IPS DF 6.9 (cell line): ENCODE measurements at regions not wholly inside any gene's neighbourhood (a gene's known extent, or its start where the extent isn't known, plus 50 kb on each side); places are given as distances from the start of the nearest gene placed in this dataset.
A peak's percentile ranks its signal among the peaks of the same experiment; 100 is the strongest.

ENCODE experiments used
- DNase-seq: peaks from one replicate; pipeline ENCODE4 v3.0.0-alpha.2; 2013; ENCODE audit warnings: low read depth, low spot score
- H3K27ac ChIP-seq: one replicate; pipeline ENCODE4 v1.5.1; 2013; ENCODE audit warnings: low read length, control low read depth
- H3K27me3 ChIP-seq: 2 replicates; pipeline ENCODE4 v1.6.1; 2013; ENCODE audit warnings: mild to moderate bottlenecking, low read length; ENCODE audit not compliant: control insufficient read depth, insufficient read depth
- H3K36me3 ChIP-seq: 2 replicates; pipeline ENCODE4 v1.6.1; 2013; ENCODE audit warnings: low read length; ENCODE audit not compliant: control insufficient read depth, insufficient read depth
- H3K4me1 ChIP-seq: 2 replicates; pipeline ENCODE4 v1.6.1; 2013; ENCODE audit warnings: low read length; ENCODE audit not compliant: control insufficient read depth, insufficient read depth
- H3K4me3 ChIP-seq: 2 replicates; pipeline ENCODE4 v1.5.1; 2013; ENCODE audit warnings: mild to moderate bottlenecking, low read length
- H3K9me3 ChIP-seq: 2 replicates; pipeline ENCODE4 v1.6.1; 2013; ENCODE audit warnings: low read length, inconsistent platforms; ENCODE audit not compliant: control insufficient read depth, insufficient read depth
- WGBS: extraction: QIAGEN DNeasy Blood & Tissue Kit; methylation state at CpG from one replicate; pipeline ENCODE4 v1.1.7; 2013; ENCODE audit warnings: mixed read lengths, missing lambda C conversion rate; ENCODE audit not compliant: insufficient read length, insufficient coverage; 5-methylcytosine and 5-hydroxymethylcytosine counted together

- WGBS = no CpG with 5 or more reads among the region's 5 CpGs
- H3K9me3 ChIP-seq = no peaks in the 10 kb centered on the region
- H3K36me3 ChIP-seq = no peaks in the 10 kb centered on the region
- H3K4me3 ChIP-seq = no peak overlapping the region
- no peak for DNase-seq
- H3K4me1 ChIP-seq = no peaks in the 10 kb centered on the region
- no peak overlapping the region for H3K27ac ChIP-seq
- no peaks in the 10 kb centered on the region for H3K27me3 ChIP-seq
Measured at GRCh38 chr16:73198481-73198880, 150.6 kb upstream of the ZFHX3 start.

- Histone ChIP-seq H3K36me3 (no peaks in the 10 kb centered on the region), H3K27me3 (no peaks in the 10 kb centered on the region), H3K9me3 (no peaks in the 10 kb centered on the region), H3K4me3 (no peak overlapping the region), H3K4me1 (no peaks in the 10 kb centered on the region), H3K27ac (no peak overlapping the region)
- DNase-seq = no peak
- no CpG with 5 or more reads among the region's 3 CpGs for WGBS
Measured at GRCh38 chr16:73197598-73197997, 149.7 kb upstream of the ZFHX3 start.

GRCh38 chr16:73196670-73197069, 148.7 kb upstream of the ZFHX3 start:
- Histone ChIP-seq H3K4me1 (no peaks in the 10 kb centered on the region), H3K36me3 (no peaks in the 10 kb centered on the region), H3K27ac (no peak overlapping the region), H3K27me3 (no peaks in the 10 kb centered on the region), H3K4me3 (no peak overlapping the region), H3K9me3 (no peaks in the 10 kb centered on the region)
- peak; percentile 43 for DNase-seq
- WGBS = no CpG with 5 or more reads among the region's 4 CpGs

GRCh38 chr16:73193464-73193863, 145.5 kb upstream of the ZFHX3 start:
- Histone ChIP-seq H3K27ac (no peak overlapping the region), H3K4me1 (no peaks in the 10 kb centered on the region), H3K4me3 (no peak overlapping the region), H3K9me3 (no peaks in the 10 kb centered on the region), H3K27me3 (no peaks in the 10 kb centered on the region), H3K36me3 (no peaks in the 10 kb centered on the region)
- no CpG with 5 or more reads among the region's 1 CpG for WGBS
- DNase-seq = no peak

GRCh38 chr16:73192232-73192894, 144.4 kb upstream of the ZFHX3 start:
- WGBS = no CpG with 5 or more reads among the region's 19 CpGs

GRCh38 chr16:73191660-73192046, 143.7 kb upstream of the ZFHX3 start:
- Histone ChIP-seq H3K36me3 (no peaks in the 10 kb centered on the region), H3K9me3 (no peaks in the 10 kb centered on the region), H3K4me1 (no peaks in the 10 kb centered on the region), H3K27me3 (no peaks in the 10 kb centered on the region), H3K27ac (no peak overlapping the region), H3K4me3 (no peak overlapping the region)
- WGBS = no CpG with 5 or more reads among the region's 8 CpGs
- no peak for DNase-seq

More at GRCh38 chr16:73192232-73192894, 144.4 kb upstream of the ZFHX3 start:
- no peak for DNase-seq
- Histone ChIP-seq H3K4me3 (no peak overlapping the region), H3K27ac (no peak overlapping the region), H3K4me1 (no peaks in the 10 kb centered on the region), H3K9me3 (no peaks in the 10 kb centered on the region), H3K27me3 (no peaks in the 10 kb centered on the region), H3K36me3 (no peaks in the 10 kb centered on the region)

- Histone ChIP-seq H3K27me3 (no peaks in the 10 kb centered on the region), H3K4me3 (no peak overlapping the region), H3K27ac (no peak overlapping the region), H3K9me3 (no peaks in the 10 kb centered on the region), H3K36me3 (no peaks in the 10 kb centered on the region), H3K4me1 (no peaks in the 10 kb centered on the region)
- no CpG with 5 or more reads among the region's 19 CpGs for WGBS
- DNase-seq = no peak
Measured at GRCh38 chr16:73190688-73191659, 143.0 kb upstream of the ZFHX3 start.

- Histone ChIP-seq H3K9me3 (no peaks in the 10 kb centered on the region), H3K4me3 (no peak overlapping the region), H3K27me3 (no peaks in the 10 kb centered on the region), H3K4me1 (no peaks in the 10 kb centered on the region), H3K27ac (no peak overlapping the region), H3K36me3 (no peaks in the 10 kb centered on the region)
- WGBS = no CpG with 5 or more reads among the region's 2 CpGs
- DNase-seq = no peak
Measured at GRCh38 chr16:73190256-73190655, 142.3 kb upstream of the ZFHX3 start.

GRCh38 chr16:73189136-73189535, 141.2 kb upstream of the ZFHX3 start:
- DNase-seq = no peak
- Histone ChIP-seq H3K4me1 (no peaks in the 10 kb centered on the region), H3K36me3 (no peaks in the 10 kb centered on the region), H3K27ac (no peak overlapping the region), H3K9me3 (no peaks in the 10 kb centered on the region), H3K4me3 (no peak overlapping the region), H3K27me3 (no peaks in the 10 kb centered on the region)
- WGBS = no CpG with 5 or more reads among the region's 13 CpGs

GRCh38 chr16:73186752-73187601, 139.0 kb upstream of the ZFHX3 start:
- no peak overlapping the region for H3K4me3 ChIP-seq
- WGBS = no CpG with 5 or more reads among the region's 4 CpGs
- no peaks in the 10 kb centered on the region for H3K4me1 ChIP-seq

More at GRCh38 chr16:73186752-73187601, 139.0 kb upstream of the ZFHX3 start:
- no peaks in the 10 kb centered on the region for H3K27me3 ChIP-seq
- no peaks in the 10 kb centered on the region for H3K36me3 ChIP-seq
- H3K27ac ChIP-seq = no peak overlapping the region
- no peaks in the 10 kb centered on the region for H3K9me3 ChIP-seq
- no peak for DNase-seq
